ENCODE measurements at regions not wholly inside any gene's neighbourhood (a gene's known extent, or its start where the extent isn't known, plus 50 kb on each side); places are given as distances from the start of the nearest gene placed in this dataset.

- H3K4me2 ChIP-seq (ENCODE audit: low read depth, low read length, poor library complexity, severe bottlenecking) = no peak overlapping the region
- H3K27me3 ChIP-seq (ENCODE audit: low read length) = no peaks in the 10 kb centered on the region
- no peak overlapping the region for H3K4me3 ChIP-seq (ENCODE audit: insufficient read depth, low read length, poor library complexity, severe bottlenecking)
- no peaks in the 10 kb centered on the region for H3K9me2 ChIP-seq (replicated peaks; ENCODE audit: insufficient read depth, low read length)
- H3K36me3 ChIP-seq (ENCODE audit: low read length) = no peaks in the 10 kb centered on the region
- no peaks in the 10 kb centered on the region for H3F3A ChIP-seq (ENCODE audit: insufficient read depth)
- no peak overlapping the region for H2AFZ ChIP-seq (ENCODE audit: low read depth, low read length, severe bottlenecking)
- no peak for TF ChIP-seq CTCF (IDR thresholded peaks at IDR 0.05; ENCODE audit: insufficient read depth, low read length, poor library complexity, severe bottlenecking)
- TF ChIP-seq EZH2phosphoT487 (conservative IDR thresholded peaks at IDR 0.05; ENCODE audit: low read length) = no peak
- H4K20me1 ChIP-seq (ENCODE audit: low read depth, low read length) = no peaks in the 10 kb centered on the region
- H3K9ac ChIP-seq (ENCODE audit: low read length) = no peak overlapping the region
- no peaks in the 10 kb centered on the region for H3K79me2 ChIP-seq (ENCODE audit: insufficient read depth, low read length)
- no peak overlapping the region for H3K27ac ChIP-seq (ENCODE audit: low read depth, low read length)
- H3K9me3 ChIP-seq (ENCODE audit: insufficient read depth, low read length) = peaks cover 41% of the 10 kb centered on the region; the same call in 1 of the 2 replicates
Measured at GRCh38 chr2:128465246-128466170, 146.8 kb upstream of the HS6ST1 start.

GRCh38 chr2:128466376-128466775 is 147.7 kb upstream of the HS6ST1 start:
- Histone ChIP-seq H3K9me2 (replicated peaks; ENCODE audit: insufficient read depth, low read length) (no peaks in the 10 kb centered on the region), H2AFZ (ENCODE audit: low read depth, low read length, severe bottlenecking) (no peak overlapping the region), H3K4me2 (ENCODE audit: low read depth, low read length, poor library complexity, severe bottlenecking) (no peak overlapping the region), H3K79me2 (ENCODE audit: insufficient read depth, low read length) (no peaks in the 10 kb centered on the region), H3K4me3 (ENCODE audit: insufficient read depth, low read length, poor library complexity, severe bottlenecking) (no peak overlapping the region), H3K36me3 (ENCODE audit: low read length) (no peaks in the 10 kb centered on the region), H3F3A (ENCODE audit: insufficient read depth) (no peaks in the 10 kb centered on the region), H4K20me1 (ENCODE audit: low read depth, low read length) (no peaks in the 10 kb centered on the region), H3K9ac (ENCODE audit: low read length) (no peak overlapping the region), H3K27ac (ENCODE audit: low read depth, low read length) (no peak overlapping the region), H3K9me3 (ENCODE audit: insufficient read depth, low read length) (peaks cover 43% of the 10 kb centered on the region; the same call in 1 of the 2 replicates), H3K27me3 (ENCODE audit: low read length) (no peaks in the 10 kb centered on the region)
- TF ChIP-seq EZH2phosphoT487 (conservative IDR thresholded peaks at IDR 0.05; ENCODE audit: low read length) = no peak
- no peak for TF ChIP-seq CTCF (IDR thresholded peaks at IDR 0.05; ENCODE audit: insufficient read depth, low read length, poor library complexity, severe bottlenecking)

- no peaks in the 10 kb centered on the region for H4K20me1 ChIP-seq (ENCODE audit: low read depth, low read length)
- no peak overlapping the region for H3K4me3 ChIP-seq (ENCODE audit: insufficient read depth, low read length, poor library complexity, severe bottlenecking)
- no peak overlapping the region for H2AFZ ChIP-seq (ENCODE audit: low read depth, low read length, severe bottlenecking)
- no peaks in the 10 kb centered on the region for H3K27me3 ChIP-seq (ENCODE audit: low read length)
- no peaks in the 10 kb centered on the region for H3K36me3 ChIP-seq (ENCODE audit: low read length)
- TF ChIP-seq EZH2phosphoT487 (conservative IDR thresholded peaks at IDR 0.05; ENCODE audit: low read length) (no peak), CTCF (IDR thresholded peaks at IDR 0.05; ENCODE audit: insufficient read depth, low read length, poor library complexity, severe bottlenecking) (no peak)
- H3K27ac ChIP-seq (ENCODE audit: low read depth, low read length) = no peak overlapping the region
- no peaks in the 10 kb centered on the region for H3F3A ChIP-seq (ENCODE audit: insufficient read depth)
- H3K9me3 ChIP-seq (ENCODE audit: insufficient read depth, low read length) = peaks cover 43% of the 10 kb centered on the region; the same call in 1 of the 2 replicates
- H3K9me2 ChIP-seq (replicated peaks; ENCODE audit: insufficient read depth, low read length) = no peaks in the 10 kb centered on the region
- no peak overlapping the region for H3K4me2 ChIP-seq (ENCODE audit: low read depth, low read length, poor library complexity, severe bottlenecking)
- H3K9ac ChIP-seq (ENCODE audit: low read length) = no peak overlapping the region
- no peaks in the 10 kb centered on the region for H3K79me2 ChIP-seq (ENCODE audit: insufficient read depth, low read length)
Measured at GRCh38 chr2:128466776-128467175, 148.1 kb upstream of the HS6ST1 start.
